PC-3 (cell line): ENCODE measurements at regions not wholly inside any gene's neighbourhood (a gene's known extent, or its start where the extent isn't known, plus 50 kb on each side); places are given as distances from the start of the nearest gene placed in this dataset.
"Not testable (repeated sequence)": the region's sequence is repeated elsewhere in the genome, so short reads cannot be mapped to it uniquely, and the experiment has no call there.

Experiments
- ATAC-seq: fragments of 200-7000 bp; cut with Tn5 transposase; 2 replicates; pipeline ENCODE4 v1.9.1; 2020; ENCODE audit warnings: mild to moderate bottlenecking, moderate library complexity
- BruUV-seq: library from RNA; stranded (reverse); fragments of 400-500 nt; replicated peaks from 2 replicates; lab custom pipeline; 2021; lab: Mats Ljungman, UMichigan
- CTCF ChIA-PET: fragments of 300-600 bp; sonication (Branson Sonifier 250); formaldehyde crosslinking; loops from one replicate; lab custom pipeline; 2022; ENCODE audit warnings: antibody characterized with exemption; lab: Charles Lee
- POLR2A ChIA-PET: fragments of 300-600 bp; sonication (Branson Sonifier 250); formaldehyde crosslinking; loops from one replicate; lab custom pipeline; 2022; ENCODE audit warnings: antibody characterized with exemption; ENCODE audit not compliant: unreplicated experiment; lab: Charles Lee
- DNase-seq: peaks from one replicate; pipeline ENCODE4 v3.0.0-alpha.2; 2015
- H2AFZ ChIP-seq: fragments of 300-600 bp; sonication (generic); 2 replicates; pipeline ENCODE4 v1.6.0; 2016; ENCODE audit warnings: antibody characterized with exemption, low read length
- H3F3A ChIP-seq: fragments of 300-600 bp; sonication (generic); one replicate; pipeline ENCODE4 v1.6.0; 2017; ENCODE audit warnings: antibody characterized with exemption, low read length, control low read depth, mild to moderate bottlenecking; ENCODE audit not compliant: unreplicated experiment
- H3K27ac ChIP-seq: fragments of 300-600 bp; sonication (generic); 2 replicates; pipeline ENCODE4 v1.5.1; 2016; ENCODE audit warnings: mild to moderate bottlenecking, low read length
- H3K27me3 ChIP-seq: fragments of 300-600 bp; sonication (generic); 2 replicates; pipeline ENCODE4 v1.6.1; 2016; ENCODE audit warnings: low read length, mixed read lengths
- H3K36me3 ChIP-seq: fragments of 300-600 bp; sonication (generic); 2 replicates; pipeline ENCODE4 v1.6.1; 2016; ENCODE audit warnings: low read depth, mixed run types, low read length, mixed read lengths
- H3K4me1 ChIP-seq: fragments of 300-600 bp; sonication (generic); 2 replicates; pipeline ENCODE4 v1.5.1; 2016; ENCODE audit warnings: low read length; ENCODE audit not compliant: insufficient read depth
- H3K4me2 ChIP-seq: fragments of 300-600 bp; sonication (generic); 2 replicates; pipeline ENCODE4 v1.6.0; 2016; ENCODE audit warnings: low read length
- H3K4me3 ChIP-seq: fragments of 300-600 bp; sonication (generic); 2 replicates; pipeline ENCODE4 v1.5.1; 2016; ENCODE audit warnings: mild to moderate bottlenecking, low read length, mixed read lengths
- H3K79me2 ChIP-seq: fragments of 300-600 bp; sonication (generic); 2 replicates; pipeline ENCODE4 v1.6.1; 2017; ENCODE audit warnings: low read length, mixed read lengths
- H3K9ac ChIP-seq: fragments of 300-600 bp; sonication (generic); 2 replicates; pipeline ENCODE4 v1.6.0; 2016; ENCODE audit warnings: mild to moderate bottlenecking, low read length
- H3K9me2 ChIP-seq: fragments of 300-600 bp; sonication (generic); replicated peaks from 2 replicates; pipeline ENCODE4 v1.6.1; 2016; ENCODE audit warnings: mixed run types, low read length, mixed read lengths
- H3K9me3 ChIP-seq: fragments of 300-600 bp; sonication (generic); 2 replicates; pipeline ENCODE4 v1.6.1; 2016; ENCODE audit warnings: low read length, mixed read lengths
- H4K20me1 ChIP-seq: fragments of 300-600 bp; sonication (generic); 2 replicates; pipeline ENCODE4 v1.6.1; 2016; ENCODE audit warnings: low read length, mixed read lengths
- EZH2 ChIP-seq: fragments of 300-600 bp; sonication (generic); IDR thresholded peaks from one replicate; pipeline ENCODE4 v1.6.1; 2017; ENCODE audit warnings: antibody characterized with exemption, mild to moderate bottlenecking, low read length; ENCODE audit not compliant: unreplicated experiment
- EZH2phosphoT487 ChIP-seq: fragments of 300-600 bp; sonication (generic); IDR thresholded peaks from 2 replicates; pipeline ENCODE4 v1.6.1; 2018; ENCODE audit warnings: mild to moderate bottlenecking, antibody characterized with exemption, low read length, borderline replicate concordance
- intact Hi-C: fragments of 100-400 bp; cut with micrococcal nuclease; formaldehyde crosslinking; loops from 2 replicates; pipeline ENCODE4 v1.9.0; 2023
- TF ChIP-seq, protein P1 (sequence below): fragments of 300-600 bp; sonication (generic); conservative IDR thresholded peaks from 2 replicates; pipeline ENCODE4 v1.5.1; 2017; ENCODE audit warnings: antibody characterized with exemption, low read depth, mild to moderate bottlenecking, low read length

DNA sequence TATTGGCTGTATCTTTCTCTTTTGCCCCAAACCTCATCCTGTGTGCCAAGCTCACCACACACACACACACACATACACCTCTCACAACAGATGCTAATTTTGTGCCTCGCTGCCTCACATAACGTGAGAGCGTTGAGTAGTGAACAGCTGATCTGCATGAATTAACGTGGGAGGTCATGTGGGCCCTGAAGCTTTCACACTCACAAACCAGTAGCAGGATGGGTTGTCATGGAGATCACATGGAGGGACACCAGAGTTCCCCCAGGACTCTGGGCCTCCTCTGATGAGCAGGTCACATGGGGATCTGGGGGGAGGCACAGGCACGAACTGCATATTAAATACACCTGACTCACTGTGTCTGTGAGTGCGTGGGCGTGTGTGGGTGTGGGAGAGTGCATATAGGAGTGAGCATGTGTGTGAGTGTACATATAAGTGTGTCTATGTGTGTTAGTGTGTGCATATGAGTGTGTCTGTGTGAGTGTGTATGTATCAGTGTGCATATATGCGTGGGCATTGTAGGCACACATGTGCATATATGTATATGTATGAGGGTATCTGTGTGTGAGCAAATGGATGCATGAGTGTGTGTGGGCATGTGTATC lies 62.7 kb upstream of the SULF2 start:
- Histone ChIP-seq H3F3A (no peaks in the 10 kb centered on the region), H3K9me3 (no peaks in the 10 kb centered on the region), H3K4me3 (no peak overlapping the region), H3K27me3 (no peaks in the 10 kb centered on the region), H3K4me1 (peaks cover 50% of the 10 kb centered on the region), H2AFZ (no peak overlapping the region), H4K20me1 (no peaks in the 10 kb centered on the region), H3K79me2 (no peaks in the 10 kb centered on the region), H3K27ac (peak overlapping the region; percentile 83), H3K9me2 (no peaks in the 10 kb centered on the region), H3K4me2 (peak overlapping the region; percentile 37), H3K9ac (peak overlapping the region; percentile 47), H3K36me3 (no peaks in the 10 kb centered on the region)
- DNase-seq: peak; percentile 38
- TSS peak; percentile 50 for BruUV-seq
- POLR2A ChIA-PET: interaction anchor here (0.6 to 0.7 kb wide), 3 partner anchors 56 to 452 kb away, joined by 3 to 6 read pairs (median 4); no protein-coding TSS in a partner anchor
- ATAC-seq: peak; percentile 10
- CTCF ChIA-PET: interaction anchor here (0.7 kb wide), 1 partner anchor 772 kb away, joined by 3 read pairs; no protein-coding TSS in a partner anchor
- intact Hi-C loops: loop anchor here (2.0 to 10.0 kb wide), 3 partner anchors 64 to 447 kb away; no protein-coding TSS in a partner anchor
- TF ChIP-seq EZH2 (no peak), EZH2phosphoT487 (no peak)
- TF ChIP-seq, protein P1, sequence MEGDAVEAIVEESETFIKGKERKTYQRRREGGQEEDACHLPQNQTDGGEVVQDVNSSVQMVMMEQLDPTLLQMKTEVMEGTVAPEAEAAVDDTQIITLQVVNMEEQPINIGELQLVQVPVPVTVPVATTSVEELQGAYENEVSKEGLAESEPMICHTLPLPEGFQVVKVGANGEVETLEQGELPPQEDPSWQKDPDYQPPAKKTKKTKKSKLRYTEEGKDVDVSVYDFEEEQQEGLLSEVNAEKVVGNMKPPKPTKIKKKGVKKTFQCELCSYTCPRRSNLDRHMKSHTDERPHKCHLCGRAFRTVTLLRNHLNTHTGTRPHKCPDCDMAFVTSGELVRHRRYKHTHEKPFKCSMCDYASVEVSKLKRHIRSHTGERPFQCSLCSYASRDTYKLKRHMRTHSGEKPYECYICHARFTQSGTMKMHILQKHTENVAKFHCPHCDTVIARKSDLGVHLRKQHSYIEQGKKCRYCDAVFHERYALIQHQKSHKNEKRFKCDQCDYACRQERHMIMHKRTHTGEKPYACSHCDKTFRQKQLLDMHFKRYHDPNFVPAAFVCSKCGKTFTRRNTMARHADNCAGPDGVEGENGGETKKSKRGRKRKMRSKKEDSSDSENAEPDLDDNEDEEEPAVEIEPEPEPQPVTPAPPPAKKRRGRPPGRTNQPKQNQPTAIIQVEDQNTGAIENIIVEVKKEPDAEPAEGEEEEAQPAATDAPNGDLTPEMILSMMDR: no peak

DNA sequence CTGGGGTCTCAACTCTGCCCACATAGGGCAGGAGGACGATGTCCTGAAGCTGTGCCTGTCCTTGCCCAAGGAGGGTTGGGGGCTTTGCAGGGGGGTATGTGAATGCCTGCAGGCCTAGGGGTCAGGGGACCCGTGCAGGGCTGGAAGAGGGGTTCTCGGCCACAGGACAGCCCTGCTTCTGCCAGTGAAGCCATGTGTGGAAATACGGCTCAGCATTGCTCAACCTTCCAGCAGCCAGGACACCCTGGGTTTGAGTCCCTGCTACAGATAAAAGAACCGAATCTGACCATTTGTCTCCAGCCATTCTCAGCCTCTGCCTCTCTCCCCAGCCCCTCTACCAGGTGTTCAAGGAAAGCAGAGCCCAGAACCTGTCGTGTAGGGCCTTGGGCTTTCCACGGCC lies 61.9 kb upstream of the SULF2 start:
- CTCF ChIA-PET: not testable (repeated sequence)

DNA sequence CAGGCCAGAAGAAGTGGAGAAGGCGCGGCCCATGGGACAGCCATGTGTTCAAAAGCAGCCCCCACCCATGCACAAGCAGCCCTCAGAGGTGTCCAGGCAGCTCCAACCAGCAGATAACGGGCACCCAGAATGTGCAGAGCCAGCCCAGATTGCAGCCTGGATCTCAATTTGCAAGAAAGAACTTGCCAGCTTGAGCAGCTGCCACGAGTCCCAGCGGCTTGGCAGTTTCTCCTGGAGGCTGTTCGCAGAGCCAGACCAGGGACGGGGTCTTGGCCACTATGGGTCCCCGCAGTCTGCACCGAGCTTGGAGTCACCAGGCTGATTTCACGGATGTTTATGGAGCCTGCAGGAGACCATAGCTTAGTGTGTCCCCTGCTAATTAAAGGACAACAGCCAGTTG lies 61.4 kb upstream of the SULF2 start:
- H3K79me2 ChIP-seq, H3K4me3 ChIP-seq, H3K27me3 ChIP-seq, H2AFZ ChIP-seq, H3K9me3 ChIP-seq, H3K36me3 ChIP-seq, H3F3A ChIP-seq, H3K27ac ChIP-seq, DNase-seq, H3K9me2 ChIP-seq, H4K20me1 ChIP-seq, CTCF ChIA-PET, POLR2A ChIA-PET, ATAC-seq, H3K9ac ChIP-seq, BruUV-seq, H3K4me2 ChIP-seq: not testable (repeated sequence)
- peaks cover 63% of the 10 kb centered on the region for H3K4me1 ChIP-seq
- intact Hi-C loops: loop anchor here (5.0 to 10.0 kb wide), 2 partner anchors 66 to 448 kb away; no protein-coding TSS in a partner anchor

More for the DNA sequence above, 61.9 kb upstream of the SULF2 start:
- H2AFZ ChIP-seq, ATAC-seq, H4K20me1 ChIP-seq, H3K4me2 ChIP-seq, H3K79me2 ChIP-seq, H3K36me3 ChIP-seq, H3K9me3 ChIP-seq, POLR2A ChIA-PET, H3K9me2 ChIP-seq, H3K4me3 ChIP-seq, DNase-seq, H3K27me3 ChIP-seq, H3K9ac ChIP-seq, BruUV-seq, H3F3A ChIP-seq: not testable (repeated sequence)
- intact Hi-C loops: loop anchor here (5.0 to 10.0 kb wide), 2 partner anchors 65 to 448 kb away; no protein-coding TSS in a partner anchor
- Histone ChIP-seq H3K4me1 (peaks cover 57% of the 10 kb centered on the region), H3K27ac (peak overlapping the region; percentile 83)

DNA sequence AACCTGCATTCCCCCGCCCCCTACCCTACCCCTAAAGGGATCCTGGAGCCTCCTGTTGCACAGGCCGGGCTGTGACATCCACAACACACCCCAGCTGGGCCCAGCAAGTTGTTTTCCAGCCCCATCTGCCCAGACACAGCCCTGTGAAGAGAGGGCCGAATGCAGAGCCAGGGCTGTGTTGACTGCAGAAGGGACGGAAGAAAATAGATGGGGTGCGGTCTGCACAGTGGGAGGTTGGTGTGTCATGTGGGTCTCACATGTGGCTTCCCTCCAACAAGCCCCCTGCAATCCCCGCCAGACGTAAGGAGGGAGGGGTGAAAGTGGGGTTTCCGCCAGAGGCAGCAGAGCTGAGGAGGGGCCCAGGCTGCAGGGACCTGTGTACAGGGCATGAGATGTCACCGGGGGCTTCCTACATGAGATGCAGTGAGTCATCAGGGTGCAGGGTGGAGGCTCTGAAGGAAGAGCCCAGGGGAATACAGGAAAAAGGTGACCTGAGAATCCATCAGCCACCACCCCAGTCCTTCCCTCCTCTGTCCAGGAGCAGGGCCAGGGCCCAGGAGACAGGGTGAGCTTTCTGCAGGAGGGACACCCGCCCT lies 60.2 kb upstream of the SULF2 start:
- peak; percentile 44 for DNase-seq
- Histone ChIP-seq H3K4me1 (peaks cover 65% of the 10 kb centered on the region), H3K9ac (peak overlapping the region; percentile 26; the same call in 1 of the 2 replicates), H3K27ac (peak overlapping the region; percentile 79), H3K4me2 (peak overlapping the region; percentile 8; the same call in 1 of the 2 replicates)
- H3K79me2 ChIP-seq, H3K9me3 ChIP-seq, H3K9me2 ChIP-seq, BruUV-seq, CTCF ChIA-PET, H3K36me3 ChIP-seq, H3F3A ChIP-seq, H3K27me3 ChIP-seq, H3K4me3 ChIP-seq, POLR2A ChIA-PET, H4K20me1 ChIP-seq, H2AFZ ChIP-seq: not testable (repeated sequence)
- intact Hi-C loops: loop anchor here (2.0 to 10.0 kb wide), 3 partner anchors 67 to 449 kb away; no protein-coding TSS in a partner anchor
- ATAC-seq: peak; percentile 1

DNA sequence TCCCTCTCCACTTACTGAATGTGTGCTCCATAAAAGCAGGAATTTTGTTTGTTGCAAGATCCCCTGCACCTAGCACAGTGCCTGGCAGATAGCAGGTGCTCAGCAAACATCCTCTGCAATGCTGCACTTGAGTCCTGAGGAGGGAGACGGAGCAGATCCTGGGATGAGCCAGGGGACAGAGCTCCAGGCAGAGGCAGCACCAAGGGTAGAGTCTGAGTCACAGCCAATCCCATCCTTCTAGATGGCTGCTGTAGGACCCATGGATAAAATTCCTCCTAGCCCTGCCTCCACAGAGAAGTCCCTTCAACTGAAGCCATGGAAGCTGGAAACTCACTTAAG lies 59.3 kb upstream of the SULF2 start:
- not testable (repeated sequence) for H4K20me1 ChIP-seq, H3K4me3 ChIP-seq, H3K27me3 ChIP-seq, H3K9me3 ChIP-seq, H3F3A ChIP-seq, H3K79me2 ChIP-seq, H2AFZ ChIP-seq, H3K36me3 ChIP-seq, H3K9me2 ChIP-seq, BruUV-seq
- DNase-seq (peak; percentile 60), ATAC-seq (peak; percentile 16)
- intact Hi-C loops: loop anchor here (1.0 to 10.0 kb wide), 3 partner anchors 27 to 450 kb away; no protein-coding TSS in a partner anchor
- POLR2A ChIA-PET: interaction anchor here (0.7 to 0.9 kb wide), 2 partner anchors 58 to 1079 kb away, joined by 3 to 5 read pairs; no protein-coding TSS in a partner anchor
- peak overlapping the region; percentile 48 for H3K4me2 ChIP-seq
- 0 out of 2 replicates have a peak overlapping the region, but pooled peaks have one; percentile 26 for H3K9ac ChIP-seq
- H3K4me1 ChIP-seq: peaks cover 65% of the 10 kb centered on the region
- peak overlapping the region; percentile 79 for H3K27ac ChIP-seq
- CTCF ChIA-PET: interaction anchor here (0.6 to 1.2 kb wide), 2 partner anchors 58 to 154 kb away, joined by 3 read pairs; no protein-coding TSS in a partner anchor
